Kidney epithelial cell (primary cell): ENCODE measurements at regions not wholly inside any gene's neighbourhood (a gene's known extent, or its start where the extent isn't known, plus 50 kb on each side); places are given as distances from the start of the nearest gene placed in this dataset.

ENCODE experiments used
- DNase-seq: peaks from one replicate; pipeline ENCODE4 v3.0.0-alpha.2; 2010; ENCODE audit warnings: low read depth
- H3K27me3 ChIP-seq: 2 replicates; pipeline ENCODE4 v1.6.0; 2011; ENCODE audit warnings: low read length; ENCODE audit not compliant: control insufficient read depth, insufficient read depth
- H3K36me3 ChIP-seq: 2 replicates; pipeline ENCODE4 v1.5.1; 2011; ENCODE audit warnings: low read length; ENCODE audit not compliant: control insufficient read depth, insufficient read depth
- H3K4me3 ChIP-seq: 2 replicates; pipeline ENCODE4 v1.5.1; 2011; ENCODE audit warnings: low read depth, mild to moderate bottlenecking, control low read depth, low read length
- TF ChIP-seq, protein P1 (sequence below): IDR thresholded peaks from 2 replicates; pipeline ENCODE4 v1.5.1; 2011; ENCODE audit warnings: mild to moderate bottlenecking, moderate library complexity, low read length, control low read depth, inconsistent platforms; ENCODE audit not compliant: insufficient read depth, poor library complexity, severe bottlenecking

GRCh38 chr4:126265888-126266287 is 951.1 kb downstream of the FAT4 start:
- DNase-seq: no peak
- Histone ChIP-seq H3K36me3 (no peaks in the 10 kb centered on the region), H3K27me3 (no peaks in the 10 kb centered on the region), H3K4me3 (no peak overlapping the region)
- TF ChIP-seq, protein P1, sequence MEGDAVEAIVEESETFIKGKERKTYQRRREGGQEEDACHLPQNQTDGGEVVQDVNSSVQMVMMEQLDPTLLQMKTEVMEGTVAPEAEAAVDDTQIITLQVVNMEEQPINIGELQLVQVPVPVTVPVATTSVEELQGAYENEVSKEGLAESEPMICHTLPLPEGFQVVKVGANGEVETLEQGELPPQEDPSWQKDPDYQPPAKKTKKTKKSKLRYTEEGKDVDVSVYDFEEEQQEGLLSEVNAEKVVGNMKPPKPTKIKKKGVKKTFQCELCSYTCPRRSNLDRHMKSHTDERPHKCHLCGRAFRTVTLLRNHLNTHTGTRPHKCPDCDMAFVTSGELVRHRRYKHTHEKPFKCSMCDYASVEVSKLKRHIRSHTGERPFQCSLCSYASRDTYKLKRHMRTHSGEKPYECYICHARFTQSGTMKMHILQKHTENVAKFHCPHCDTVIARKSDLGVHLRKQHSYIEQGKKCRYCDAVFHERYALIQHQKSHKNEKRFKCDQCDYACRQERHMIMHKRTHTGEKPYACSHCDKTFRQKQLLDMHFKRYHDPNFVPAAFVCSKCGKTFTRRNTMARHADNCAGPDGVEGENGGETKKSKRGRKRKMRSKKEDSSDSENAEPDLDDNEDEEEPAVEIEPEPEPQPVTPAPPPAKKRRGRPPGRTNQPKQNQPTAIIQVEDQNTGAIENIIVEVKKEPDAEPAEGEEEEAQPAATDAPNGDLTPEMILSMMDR: no peak

DNA sequence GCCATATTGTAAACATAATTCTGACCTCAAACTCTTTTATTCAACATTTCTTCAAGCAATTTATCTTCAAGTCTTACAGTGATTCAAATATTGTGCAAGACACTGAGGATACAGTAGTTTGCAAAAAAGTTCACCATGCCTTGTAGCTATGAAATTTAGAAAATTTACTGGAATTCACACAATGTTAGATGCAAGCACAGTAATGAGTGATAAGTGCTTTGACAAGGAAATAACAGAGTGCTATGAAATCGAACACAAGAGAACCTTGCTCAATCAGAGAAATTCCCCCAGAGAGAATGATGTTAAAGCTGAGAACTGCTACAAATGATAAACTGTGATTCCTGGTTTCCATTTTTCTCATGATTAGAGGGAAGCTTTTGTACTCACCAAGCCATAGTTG is 952.9 kb downstream of the FAT4 start:
- no peak for DNase-seq
- no peaks in the 10 kb centered on the region for H3K27me3 ChIP-seq
- no peaks in the 10 kb centered on the region for H3K36me3 ChIP-seq
- no peak overlapping the region for H3K4me3 ChIP-seq
- TF ChIP-seq, protein P1: no peak

DNA sequence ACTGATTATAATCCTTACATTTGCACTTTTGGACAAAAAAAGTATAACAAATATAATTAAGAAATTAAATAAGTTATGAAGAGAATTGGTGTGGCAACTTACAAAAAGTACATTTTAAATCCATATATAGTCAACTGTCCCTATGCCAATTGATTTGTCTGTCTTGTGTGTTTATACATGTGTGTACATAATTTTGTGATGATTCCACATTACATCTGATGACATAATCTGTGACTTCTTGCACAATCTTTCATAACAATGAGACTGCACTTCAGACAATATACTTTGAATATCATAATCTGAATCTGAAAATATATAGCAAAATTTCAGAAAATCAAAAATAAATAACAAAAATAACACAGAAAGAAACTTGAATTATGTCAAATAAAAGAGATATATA is 953.4 kb downstream of the FAT4 start:
- TF ChIP-seq, protein P1: no peak
- no peaks in the 10 kb centered on the region for H3K36me3 ChIP-seq
- DNase-seq: no peak

GRCh38 chr4:126269106-126269505 is 954.4 kb downstream of the FAT4 start:
- H3K4me3 ChIP-seq: no peak overlapping the region
- H3K27me3 ChIP-seq: no peaks in the 10 kb centered on the region
- DNase-seq: no peak
- TF ChIP-seq, protein P1: no peak
- H3K36me3 ChIP-seq: no peaks in the 10 kb centered on the region

More for the DNA sequence above, 953.4 kb downstream of the FAT4 start:
- H3K4me3 ChIP-seq: no peak overlapping the region
- no peaks in the 10 kb centered on the region for H3K27me3 ChIP-seq

DNA sequence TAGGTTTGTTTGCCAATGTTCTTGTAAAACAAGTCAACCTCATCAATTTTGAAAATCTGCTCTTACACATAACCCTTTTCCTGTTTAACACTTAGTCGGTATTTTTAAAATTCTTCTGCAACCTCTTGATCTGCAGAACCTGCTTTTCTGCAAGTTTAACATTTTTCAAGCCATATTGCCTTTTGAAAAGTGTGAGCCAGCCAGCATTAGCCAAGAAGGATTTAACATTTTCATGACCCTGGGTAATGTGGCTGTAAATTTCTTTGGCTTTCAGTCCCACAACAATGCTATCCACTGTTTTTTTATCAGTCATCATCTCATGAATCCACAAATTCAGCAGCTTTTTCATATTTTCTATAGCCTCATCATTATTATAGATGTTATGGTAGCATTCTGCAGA is 956.5 kb downstream of the FAT4 start:
- TF ChIP-seq, protein P1: no peak
- no peak overlapping the region for H3K4me3 ChIP-seq
- H3K36me3 ChIP-seq: no peaks in the 10 kb centered on the region
- H3K27me3 ChIP-seq: no peaks in the 10 kb centered on the region
- no peak for DNase-seq

DNA sequence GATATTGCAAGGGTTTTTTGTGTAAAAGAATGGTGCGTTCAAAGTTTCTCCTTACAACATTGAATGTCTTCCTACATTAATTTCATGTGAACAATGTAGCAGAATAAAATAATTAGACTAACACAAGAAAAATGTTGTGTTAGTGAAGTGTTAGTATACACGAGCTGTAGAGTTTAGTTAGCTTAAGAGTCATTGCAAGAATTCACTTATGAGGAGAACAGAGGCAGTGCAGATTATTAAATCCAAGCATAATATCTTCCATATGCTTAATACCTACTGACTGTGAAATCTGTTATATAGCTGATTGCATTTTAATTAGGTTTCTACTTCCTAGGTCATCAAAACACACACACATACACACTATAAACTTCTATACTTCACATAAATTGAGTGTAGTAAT is 959.0 kb downstream of the FAT4 start:
- Histone ChIP-seq H3K36me3 (no peaks in the 10 kb centered on the region), H3K27me3 (no peaks in the 10 kb centered on the region), H3K4me3 (no peak overlapping the region)
- TF ChIP-seq, protein P1: no peak
- no peak for DNase-seq
